ENCODE measurements at regions not wholly inside any gene's neighbourhood (a gene's known extent, or its start where the extent isn't known, plus 50 kb on each side); places are given as distances from the start of the nearest gene placed in this dataset.

DNA sequence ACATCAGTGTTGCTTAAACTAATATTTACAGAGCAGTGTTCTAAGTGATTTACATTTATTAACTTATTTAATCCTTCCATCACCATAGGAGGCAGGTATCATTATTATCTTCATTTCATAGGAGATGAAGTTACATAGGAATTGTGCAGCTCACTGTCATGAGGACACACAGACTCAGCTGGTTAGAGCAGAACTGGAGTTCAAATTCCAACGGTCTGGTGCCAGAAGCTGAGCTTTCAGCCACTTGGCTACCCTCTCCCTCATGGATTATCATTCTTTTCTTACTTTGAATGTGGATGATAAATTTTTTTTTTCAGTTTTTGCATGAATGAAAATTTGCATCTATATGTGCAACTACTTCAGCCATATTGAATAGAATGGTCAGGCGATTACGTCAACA, 86.0 kb upstream of the LRIG1 start:
- TF ChIP-seq, protein P1, sequence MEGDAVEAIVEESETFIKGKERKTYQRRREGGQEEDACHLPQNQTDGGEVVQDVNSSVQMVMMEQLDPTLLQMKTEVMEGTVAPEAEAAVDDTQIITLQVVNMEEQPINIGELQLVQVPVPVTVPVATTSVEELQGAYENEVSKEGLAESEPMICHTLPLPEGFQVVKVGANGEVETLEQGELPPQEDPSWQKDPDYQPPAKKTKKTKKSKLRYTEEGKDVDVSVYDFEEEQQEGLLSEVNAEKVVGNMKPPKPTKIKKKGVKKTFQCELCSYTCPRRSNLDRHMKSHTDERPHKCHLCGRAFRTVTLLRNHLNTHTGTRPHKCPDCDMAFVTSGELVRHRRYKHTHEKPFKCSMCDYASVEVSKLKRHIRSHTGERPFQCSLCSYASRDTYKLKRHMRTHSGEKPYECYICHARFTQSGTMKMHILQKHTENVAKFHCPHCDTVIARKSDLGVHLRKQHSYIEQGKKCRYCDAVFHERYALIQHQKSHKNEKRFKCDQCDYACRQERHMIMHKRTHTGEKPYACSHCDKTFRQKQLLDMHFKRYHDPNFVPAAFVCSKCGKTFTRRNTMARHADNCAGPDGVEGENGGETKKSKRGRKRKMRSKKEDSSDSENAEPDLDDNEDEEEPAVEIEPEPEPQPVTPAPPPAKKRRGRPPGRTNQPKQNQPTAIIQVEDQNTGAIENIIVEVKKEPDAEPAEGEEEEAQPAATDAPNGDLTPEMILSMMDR (conservative IDR thresholded peaks at IDR 0.05; ENCODE audit: low read depth, low read length): no peak
- TF ChIP-seq EZH2 (IDR thresholded peaks at IDR 0.05; ENCODE audit: low read length, unreplicated experiment): no peak
